Mesothelial cell of epicardium (in vitro differentiated cells): ENCODE measurements at regions not wholly inside any gene's neighbourhood (a gene's known extent, or its start where the extent isn't known, plus 50 kb on each side); places are given as distances from the start of the nearest gene placed in this dataset.
A peak's percentile ranks its signal among the peaks of the same experiment; 100 is the strongest.

Source experiments
- DNase-seq, 2 experiments: peaks; one replicate each; pipeline ENCODE4 v3.0.0; 2021; ENCODE audit warnings: low spot score in 2 of 2; ENCODE audit not compliant: unreplicated experiment in 2 of 2
- H3K27ac Mint-ChIP-seq: 2 replicates; pipeline ENCODE4 v1.8.0; 2021; ENCODE audit warnings: mixed read lengths
- H3K27me3 Mint-ChIP-seq: 2 replicates; pipeline ENCODE4 v1.8.0; 2021; ENCODE audit warnings: low read depth, mixed read lengths
- H3K36me3 Mint-ChIP-seq: 2 replicates; pipeline ENCODE4 v1.8.0; 2021; ENCODE audit warnings: mixed read lengths
- H3K4me1 Mint-ChIP-seq: 2 replicates; pipeline ENCODE4 v1.8.0; 2021; ENCODE audit warnings: mixed read lengths
- H3K4me3 Mint-ChIP-seq: 2 replicates; pipeline ENCODE4 v1.8.0; 2021; ENCODE audit warnings: mild to moderate bottlenecking, moderate library complexity, mixed read lengths
- H3K9me3 Mint-ChIP-seq: 2 replicates; pipeline ENCODE4 v1.8.0; 2021; ENCODE audit warnings: mixed read lengths
- CTCF ChIP-seq: fragments of 200-600 bp; sonication (generic); IDR thresholded peaks from one replicate; pipeline ENCODE4 v1.5.0; 2021; ENCODE audit warnings: antibody characterized with exemption; ENCODE audit not compliant: unreplicated experiment

- Mint-ChIP-seq H3K27me3 (no peaks in the 10 kb centered on the region), H3K4me3 (no peak overlapping the region), H3K36me3 (peaks cover 12% of the 10 kb centered on the region), H3K4me1 (peaks cover 19% of the 10 kb centered on the region), H3K27ac (peak overlapping the region; percentile 84), H3K9me3 (peaks cover 27% of the 10 kb centered on the region)
- TF ChIP-seq CTCF = no peak
- no peak for DNase-seq
These were observed 730.6 kb upstream of the IGFBP3 start for GRCh38 chr7:46651561-46652088.

DNA sequence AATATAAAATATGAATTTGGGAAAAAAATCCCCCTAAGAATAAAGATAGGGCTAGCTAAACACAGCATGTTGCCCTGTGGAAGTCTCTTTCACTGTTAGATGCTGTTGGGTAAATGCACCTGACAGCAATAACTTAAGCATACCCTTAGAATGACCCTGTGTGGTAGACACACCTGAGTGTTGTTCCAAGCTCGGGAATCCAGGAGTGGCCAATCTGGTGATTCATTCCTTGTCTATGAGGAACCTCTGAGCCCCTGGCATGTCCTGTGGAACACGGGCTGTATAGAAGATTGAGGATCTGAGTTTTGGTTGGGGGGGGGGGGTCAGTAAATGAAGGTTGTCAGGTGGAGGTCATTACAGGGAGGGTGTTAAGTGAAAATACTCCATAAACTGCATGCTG, 730.0 kb upstream of the IGFBP3 start:
- Mint-ChIP-seq H3K27ac (peak overlapping the region; percentile 84), H3K4me1 (peaks cover 19% of the 10 kb centered on the region), H3K9me3 (peaks cover 26% of the 10 kb centered on the region), H3K4me3 (no peak overlapping the region), H3K36me3 (peaks cover 12% of the 10 kb centered on the region), H3K27me3 (no peaks in the 10 kb centered on the region)
- DNase-seq = no peak
- TF ChIP-seq CTCF = no peak

DNA sequence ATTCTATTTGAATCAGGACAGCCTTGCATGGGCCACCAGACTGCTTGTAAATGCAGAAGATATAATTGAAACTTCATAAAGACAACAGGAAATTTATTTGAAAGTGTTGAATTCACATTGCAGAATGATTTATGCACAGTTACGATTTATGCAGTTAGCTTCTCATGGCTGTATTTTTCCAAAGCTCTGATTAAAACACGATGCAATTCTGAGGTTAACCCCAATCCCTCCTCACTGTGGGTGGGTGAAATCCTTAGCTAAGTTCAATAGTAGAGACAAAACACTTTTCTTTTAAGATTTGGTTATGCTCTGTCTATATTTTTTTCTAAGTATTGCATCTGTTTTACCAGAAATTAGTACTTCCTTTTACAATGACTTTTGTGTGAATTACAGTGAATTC, 728.8 kb upstream of the IGFBP3 start:
- peak overlapping the region; percentile 21 for H3K27ac Mint-ChIP-seq
- peaks cover 19% of the 10 kb centered on the region for H3K4me1 Mint-ChIP-seq
- no peaks in the 10 kb centered on the region for H3K27me3 Mint-ChIP-seq
- no peak overlapping the region for H3K4me3 Mint-ChIP-seq
- peaks cover 12% of the 10 kb centered on the region for H3K36me3 Mint-ChIP-seq
- no peak for DNase-seq
- H3K9me3 Mint-ChIP-seq = peaks cover 20% of the 10 kb centered on the region
- no peak for TF ChIP-seq CTCF

GRCh38 chr7:46637793-46638735, 717.0 kb upstream of the IGFBP3 start:
- Mint-ChIP-seq H3K36me3 (no peaks in the 10 kb centered on the region), H3K9me3 (peaks cover 5% of the 10 kb centered on the region), H3K27me3 (no peaks in the 10 kb centered on the region), H3K4me3 (no peak overlapping the region), H3K27ac (no peak overlapping the region), H3K4me1 (peaks cover 21% of the 10 kb centered on the region)
- TF ChIP-seq CTCF = no peak
- DNase-seq = no peak

- no peak for TF ChIP-seq CTCF
- Mint-ChIP-seq H3K4me1 (peaks cover 18% of the 10 kb centered on the region), H3K27me3 (no peaks in the 10 kb centered on the region), H3K36me3 (no peaks in the 10 kb centered on the region), H3K27ac (no peak overlapping the region), H3K9me3 (peaks cover 9% of the 10 kb centered on the region), H3K4me3 (no peak overlapping the region)
- no peak for DNase-seq
These were observed 715.0 kb upstream of the IGFBP3 start for GRCh38 chr7:46636022-46636421.
